Skin epidermis (tissue), 12 donors: ENCODE measurements at regions not wholly inside any gene's neighbourhood (a gene's known extent, or its start where the extent isn't known, plus 50 kb on each side); places are given as distances from the start of the nearest gene placed in this dataset.

Experiments
- H3K27ac ChIP-seq, 21 experiments: fragments of 200-600 bp; sonication (generic) in 11 of 21; one replicate each; pipeline ENCODE4 v1.5.0; 2020; ENCODE audit warnings: mild to moderate bottlenecking in 3 of 21, inconsistent platforms in 2 of 21, moderate library complexity in 2 of 21
- H3K4me3 ChIP-seq, 7 experiments: fragments of 200-600 bp; sonication (generic) in 2 of 7; one replicate each; pipeline ENCODE4 v1.5.0; 2020; ENCODE audit warnings: inconsistent platforms in 2 of 7, mild to moderate bottlenecking in 2 of 7, moderate library complexity in 1 of 7

- H3K4me3 ChIP-seq, result no peak overlapping the region
- no peak overlapping the region for H3K27ac ChIP-seq
Measured at GRCh38 chr3:55413236-55413635, 73.9 kb downstream of the WNT5A start.

GRCh38 chr3:55412545-55412944, 74.6 kb downstream of the WNT5A start:
- Histone ChIP-seq H3K27ac (no peak overlapping the region), H3K4me3 (no peak overlapping the region)

GRCh38 chr3:55409806-55410205, 77.3 kb downstream of the WNT5A start:
- no peak overlapping the region for H3K4me3 ChIP-seq

GRCh38 chr3:55408193-55408826, 78.8 kb downstream of the WNT5A start:
- H3K27ac ChIP-seq, result no peak overlapping the region
- H3K4me3 ChIP-seq, result no peak overlapping the region

More at GRCh38 chr3:55409806-55410205, 77.3 kb downstream of the WNT5A start:
- H3K27ac ChIP-seq, result no peak overlapping the region

GRCh38 chr3:55407426-55407820, 79.7 kb downstream of the WNT5A start:
- no peak overlapping the region for H3K27ac ChIP-seq
- H3K4me3 ChIP-seq, result no peak overlapping the region

GRCh38 chr3:55406696-55407425, 80.2 kb downstream of the WNT5A start:
- Histone ChIP-seq H3K4me3 (no peak overlapping the region), H3K27ac (peak overlapping the region in 1 of 21 experiments; percentile 3)

GRCh38 chr3:55405436-55405835, 81.7 kb downstream of the WNT5A start:
- Histone ChIP-seq H3K27ac (no peak overlapping the region), H3K4me3 (no peak overlapping the region)

GRCh38 chr3:55402886-55403609, 84.1 kb downstream of the WNT5A start:
- no peak overlapping the region for H3K4me3 ChIP-seq
- H3K27ac ChIP-seq, result no peak overlapping the region

- H3K4me3 ChIP-seq, result no peak overlapping the region
- no peak overlapping the region for H3K27ac ChIP-seq
Measured at GRCh38 chr3:55380561-55380960, 106.5 kb downstream of the WNT5A start.

- no peak overlapping the region for H3K27ac ChIP-seq
- no peak overlapping the region for H3K4me3 ChIP-seq
Measured at GRCh38 chr3:55376753-55377347, 110.3 kb downstream of the WNT5A start.

GRCh38 chr3:55373423-55373822, 113.7 kb downstream of the WNT5A start:
- H3K4me3 ChIP-seq, result no peak overlapping the region
- H3K27ac ChIP-seq, result no peak overlapping the region

GRCh38 chr3:55370272-55370671, 116.8 kb downstream of the WNT5A start:
- Histone ChIP-seq H3K4me3 (no peak overlapping the region), H3K27ac (no peak overlapping the region)

GRCh38 chr3:55369141-55369847, 117.8 kb downstream of the WNT5A start:
- H3K27ac ChIP-seq, result no peak overlapping the region

GRCh38 chr3:55368366-55368765, 118.7 kb downstream of the WNT5A start:
- Histone ChIP-seq H3K4me3 (no peak overlapping the region), H3K27ac (no peak overlapping the region)

More at GRCh38 chr3:55369141-55369847, 117.8 kb downstream of the WNT5A start:
- H3K4me3 ChIP-seq, result no peak overlapping the region

- Histone ChIP-seq H3K27ac (no peak overlapping the region), H3K4me3 (no peak overlapping the region)
Measured at GRCh38 chr3:55367384-55367783, 119.7 kb downstream of the WNT5A start.

- Histone ChIP-seq H3K4me3 (no peak overlapping the region), H3K27ac (no peak overlapping the region)
Measured at GRCh38 chr3:55364421-55364820, 122.7 kb downstream of the WNT5A start.

GRCh38 chr3:55362210-55362960, 124.7 kb downstream of the WNT5A start:
- H3K4me3 ChIP-seq, result no peak overlapping the region
- H3K27ac ChIP-seq, result no peak overlapping the region

GRCh38 chr3:55357796-55358195, 129.3 kb downstream of the WNT5A start:
- no peak overlapping the region for H3K4me3 ChIP-seq
- H3K27ac ChIP-seq, result no peak overlapping the region

- H3K27ac ChIP-seq, result no peak overlapping the region
- no peak overlapping the region for H3K4me3 ChIP-seq
Measured at GRCh38 chr3:55352668-55353067, 134.4 kb downstream of the WNT5A start.
